ENCODE measurements at regions not wholly inside any gene's neighbourhood (a gene's known extent, or its start where the extent isn't known, plus 50 kb on each side); places are given as distances from the start of the nearest gene placed in this dataset.
A peak's percentile ranks its signal among the peaks of the same experiment; 100 is the strongest.
"Not testable (repeated sequence)": the region's sequence is repeated elsewhere in the genome, so short reads cannot be mapped to it uniquely, and the experiment has no call there.

DNA sequence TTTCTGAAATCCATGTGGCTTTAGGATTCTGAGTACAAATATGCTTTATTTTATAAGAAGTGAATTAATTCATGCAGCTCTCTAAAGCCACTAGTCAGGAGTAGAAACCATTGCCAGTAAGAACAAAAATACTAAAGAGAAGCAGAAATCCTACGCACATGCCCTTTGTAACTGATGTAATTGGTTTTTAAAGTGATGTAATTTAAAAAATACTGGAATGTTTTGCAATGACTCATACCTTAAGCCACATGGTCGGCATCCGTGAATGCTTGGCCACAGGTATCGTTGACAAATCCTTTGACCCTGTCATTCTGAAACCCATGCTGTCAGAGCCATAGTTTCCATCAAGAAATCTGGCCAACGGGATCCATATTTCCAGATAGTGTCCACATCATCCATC lies 213.3 kb downstream of the ACKR3 start:
- Histone ChIP-seq H3K4me1 (no peaks in the 10 kb centered on the region), H3K36me3 (no peaks in the 10 kb centered on the region), H3K27me3 (peaks cover 0 to 3% of the 10 kb centered on the region in 2 donors), H3K27ac (no peak overlapping the region), H3K4me3 (no peak overlapping the region), H3K9me3 (no peaks in the 10 kb centered on the region)
- TF ChIP-seq, protein P1, sequence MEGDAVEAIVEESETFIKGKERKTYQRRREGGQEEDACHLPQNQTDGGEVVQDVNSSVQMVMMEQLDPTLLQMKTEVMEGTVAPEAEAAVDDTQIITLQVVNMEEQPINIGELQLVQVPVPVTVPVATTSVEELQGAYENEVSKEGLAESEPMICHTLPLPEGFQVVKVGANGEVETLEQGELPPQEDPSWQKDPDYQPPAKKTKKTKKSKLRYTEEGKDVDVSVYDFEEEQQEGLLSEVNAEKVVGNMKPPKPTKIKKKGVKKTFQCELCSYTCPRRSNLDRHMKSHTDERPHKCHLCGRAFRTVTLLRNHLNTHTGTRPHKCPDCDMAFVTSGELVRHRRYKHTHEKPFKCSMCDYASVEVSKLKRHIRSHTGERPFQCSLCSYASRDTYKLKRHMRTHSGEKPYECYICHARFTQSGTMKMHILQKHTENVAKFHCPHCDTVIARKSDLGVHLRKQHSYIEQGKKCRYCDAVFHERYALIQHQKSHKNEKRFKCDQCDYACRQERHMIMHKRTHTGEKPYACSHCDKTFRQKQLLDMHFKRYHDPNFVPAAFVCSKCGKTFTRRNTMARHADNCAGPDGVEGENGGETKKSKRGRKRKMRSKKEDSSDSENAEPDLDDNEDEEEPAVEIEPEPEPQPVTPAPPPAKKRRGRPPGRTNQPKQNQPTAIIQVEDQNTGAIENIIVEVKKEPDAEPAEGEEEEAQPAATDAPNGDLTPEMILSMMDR (IDR thresholded peaks at IDR 0.05) = no peak
- intact Hi-C loops (cut with DNase I) = no loop called here
- DNase-seq (no peak), ATAC-seq (peak; percentile 11)

DNA sequence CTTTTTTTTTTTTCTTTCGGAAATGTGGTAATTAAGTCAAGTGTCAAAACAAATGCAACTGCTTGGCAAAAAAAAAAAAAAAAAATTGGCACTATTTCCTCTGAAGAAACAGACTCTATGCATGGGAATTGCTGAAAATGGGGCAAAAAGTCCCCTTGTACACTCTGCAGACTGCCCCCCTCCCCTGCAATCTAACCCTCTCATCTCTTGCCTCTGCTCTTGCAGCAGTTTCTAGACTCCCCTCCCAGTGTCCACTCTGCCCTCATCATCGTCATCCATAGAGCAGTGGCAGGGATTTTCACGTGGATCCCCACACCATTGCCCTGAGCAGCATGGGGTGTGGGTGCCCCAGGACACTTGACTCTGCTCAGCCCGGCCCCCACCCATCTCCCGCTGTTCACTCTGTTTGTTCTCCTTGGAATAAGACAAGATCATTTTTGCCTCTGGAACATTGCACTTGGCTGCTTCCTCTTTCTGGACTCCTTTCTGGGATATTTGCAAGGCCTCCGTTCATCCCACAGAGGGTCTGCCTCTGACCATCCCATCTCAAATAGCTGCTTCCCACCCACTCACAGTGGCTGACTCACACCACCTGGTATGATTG lies 213.9 kb downstream of the ACKR3 start:
- peaks cover 0 to 3% of the 10 kb centered on the region in 2 donors for H3K27me3 ChIP-seq
- no peaks in the 10 kb centered on the region for H3K9me3 ChIP-seq
- TF ChIP-seq, protein P1 (IDR thresholded peaks at IDR 0.05) = no peak
- ATAC-seq = no peak
- no peak overlapping the region for H3K27ac ChIP-seq
- H3K36me3 ChIP-seq = no peaks in the 10 kb centered on the region
- intact Hi-C loops (cut with DNase I) = no loop called here
- no peak overlapping the region for H3K4me3 ChIP-seq
- H3K4me1 ChIP-seq = no peaks in the 10 kb centered on the region
- DNase-seq = no peak

DNA sequence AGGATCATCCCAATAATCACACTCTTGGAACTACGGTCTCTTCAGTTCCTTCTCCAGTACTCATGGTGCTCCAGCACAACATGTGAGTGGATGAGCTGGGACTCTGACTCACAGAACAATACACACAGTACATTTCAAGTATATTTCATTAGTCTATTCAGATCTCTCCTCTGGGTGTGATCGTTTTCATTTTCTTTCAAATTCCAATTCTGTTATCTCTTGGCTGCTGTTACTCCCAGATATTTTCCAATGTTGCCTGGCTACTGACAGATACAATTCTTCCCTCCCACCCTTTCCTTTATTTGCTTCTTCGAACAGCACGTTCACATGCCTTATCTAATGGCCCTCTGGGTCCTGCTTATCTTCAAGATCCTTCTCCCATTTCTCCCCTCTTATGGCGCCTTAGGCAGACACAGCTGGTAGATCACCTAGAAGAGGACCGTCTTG lies 216.0 kb downstream of the ACKR3 start:
- intact Hi-C loops (cut with DNase I) = no loop called here
- peak; percentile 66 for ATAC-seq

DNA sequence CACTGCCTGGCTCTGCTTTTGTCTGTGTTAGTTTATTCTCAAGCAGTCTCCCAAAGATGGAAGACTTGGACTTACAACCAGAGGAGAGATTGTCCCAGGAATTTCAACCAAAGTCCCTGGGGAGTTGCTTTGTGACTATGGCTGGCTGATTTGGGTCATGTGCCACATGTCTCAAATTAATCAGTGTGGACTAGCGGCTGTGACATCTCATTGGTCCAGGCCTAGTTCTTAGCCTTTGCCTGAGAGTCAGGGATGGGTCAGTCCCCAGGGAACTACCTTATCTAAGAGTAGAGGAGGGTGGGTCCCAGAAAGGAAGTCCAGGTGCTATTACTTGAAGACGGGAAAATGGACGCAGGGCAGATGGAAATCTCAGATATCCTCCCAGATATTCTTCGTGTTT lies 217.1 kb downstream of the ACKR3 start:
- intact Hi-C loops (cut with DNase I) = no loop called here
- Histone ChIP-seq H3K27ac (no peak overlapping the region), H3K4me1 (no peaks in the 10 kb centered on the region), H3K36me3 (no peaks in the 10 kb centered on the region), H3K9me3 (no peaks in the 10 kb centered on the region), H3K4me3 (no peak overlapping the region), H3K27me3 (peaks cover 0 to 14% of the 10 kb centered on the region in 2 donors)
- DNase-seq (no peak), ATAC-seq (no peak)
- TF ChIP-seq, protein P1 (IDR thresholded peaks at IDR 0.05) = no peak

More for the DNA sequence above, 216.0 kb downstream of the ACKR3 start:
- TF ChIP-seq, protein P1 (IDR thresholded peaks at IDR 0.05) = no peak
- Histone ChIP-seq H3K27me3 (peaks cover 0 to 4% of the 10 kb centered on the region in 2 donors), H3K27ac (no peak overlapping the region), H3K4me1 (no peaks in the 10 kb centered on the region), H3K36me3 (no peaks in the 10 kb centered on the region), H3K9me3 (no peaks in the 10 kb centered on the region), H3K4me3 (no peak overlapping the region)
- DNase-seq = no peak

DNA sequence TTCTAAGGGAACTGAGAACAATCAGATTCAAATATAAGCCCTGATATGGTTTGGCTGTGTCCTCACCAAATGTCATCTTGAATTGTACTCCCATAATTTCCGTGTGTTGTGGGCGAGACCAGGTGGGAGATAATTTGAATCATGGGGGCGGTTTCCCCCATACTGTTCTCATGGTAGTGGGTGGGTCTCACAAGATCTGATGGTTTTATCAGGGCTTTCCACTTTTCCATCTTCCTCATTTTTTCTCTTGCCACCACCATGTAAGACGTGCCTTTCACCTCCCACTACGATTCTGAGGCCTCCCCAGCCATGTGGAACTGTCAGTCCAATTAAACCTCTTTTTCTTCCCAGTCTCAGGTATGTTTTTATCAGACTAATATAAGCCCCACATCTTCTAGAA lies 217.8 kb downstream of the ACKR3 start:
- DNase-seq; ATAC-seq; H3K36me3 ChIP-seq; intact Hi-C loops (cut with DNase I); H3K4me3 ChIP-seq; H3K9me3 ChIP-seq; H3K4me1 ChIP-seq; H3K27ac ChIP-seq: not testable (repeated sequence)
- H3K27me3 ChIP-seq = peaks cover 0 to 17% of the 10 kb centered on the region in 2 donors

DNA sequence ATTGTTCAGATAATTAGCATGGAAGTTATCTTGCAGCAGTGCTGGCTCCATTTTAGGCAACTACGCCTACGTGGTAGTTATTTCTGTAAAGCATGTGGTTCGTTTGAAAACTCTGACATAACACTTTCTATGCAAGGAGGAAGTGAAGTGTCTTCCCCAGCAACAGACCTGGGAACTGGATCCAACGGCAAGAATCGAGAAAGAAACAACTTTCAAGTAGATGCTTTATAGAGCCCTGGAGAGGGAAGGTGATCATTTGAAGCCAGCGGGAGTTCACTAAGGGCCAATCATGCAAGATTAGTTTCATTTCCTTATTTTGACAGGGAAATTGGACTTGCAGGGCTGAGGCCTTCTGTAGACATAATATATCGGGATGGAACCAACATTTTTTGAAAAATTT lies 218.3 kb downstream of the ACKR3 start:
- no peaks in the 10 kb centered on the region for H3K36me3 ChIP-seq
- H3K9me3 ChIP-seq = no peaks in the 10 kb centered on the region
- no peak overlapping the region for H3K4me3 ChIP-seq
- peaks cover 0 to 17% of the 10 kb centered on the region in 2 donors for H3K27me3 ChIP-seq
- ATAC-seq (peak; percentile 60), DNase-seq (no peak)
- intact Hi-C loops (cut with DNase I) = no loop called here
- H3K27ac ChIP-seq = no peak overlapping the region
- H3K4me1 ChIP-seq = no peaks in the 10 kb centered on the region
- TF ChIP-seq, protein P1 (IDR thresholded peaks at IDR 0.05) = no peak

All from left lung (tissue), 4 donors.